ENCODE measurements at regions not wholly inside any gene's neighbourhood (a gene's known extent, or its start where the extent isn't known, plus 50 kb on each side); places are given as distances from the start of the nearest gene placed in this dataset.
A peak's percentile ranks its signal among the peaks of the same experiment; 100 is the strongest.

- no peaks in the 10 kb centered on the region for H3F3A ChIP-seq (ENCODE audit: insufficient read depth, low read length, poor library complexity, severe bottlenecking)
- no peaks in the 10 kb centered on the region for H3K9me3 ChIP-seq (ENCODE audit: low read length)
- TF ChIP-seq EP300 (conservative IDR thresholded peaks at IDR 0.05; ENCODE audit: poor library complexity, severe bottlenecking) (no peak), CTCF (IDR thresholded peaks at IDR 0.05; ENCODE audit: poor library complexity, severe bottlenecking) (no peak), REST (IDR thresholded peaks at IDR 0.05; ENCODE audit: borderline replicate concordance) (no peak), RAD21 (conservative IDR thresholded peaks at IDR 0.05) (no peak), EZH2 (IDR thresholded peaks at IDR 0.05; ENCODE audit: borderline replicate concordance, insufficient read depth, low read length, poor library complexity, severe bottlenecking) (no peak), MXI1 (conservative IDR thresholded peaks at IDR 0.05; ENCODE audit: poor library complexity, severe bottlenecking) (no peak), TAF1 (IDR thresholded peaks at IDR 0.05; ENCODE audit: low read depth) (no peak), POLR2AphosphoS5 (IDR thresholded peaks at IDR 0.05) (no peak), SMC3 (conservative IDR thresholded peaks at IDR 0.05; ENCODE audit: poor library complexity) (no peak)
- H3K79me2 ChIP-seq (replicated peaks; ENCODE audit: insufficient read depth, low read length): peaks cover 73% of the 10 kb centered on the region
- H3K36me3 ChIP-seq (ENCODE audit: insufficient read depth, low read length): no peaks in the 10 kb centered on the region
- H4K20me1 ChIP-seq (ENCODE audit: insufficient read depth): no peaks in the 10 kb centered on the region
- peak overlapping the region; percentile 81 for H3K4me2 ChIP-seq (ENCODE audit: low read length)
- H3K27ac ChIP-seq (ENCODE audit: low read length): peak overlapping the region; percentile 84
- H3K4me3 ChIP-seq (ENCODE audit: low read length): peak overlapping the region; percentile 88
- no peaks in the 10 kb centered on the region for H3K27me3 ChIP-seq (ENCODE audit: insufficient read depth, low read depth, low read length)
- H2AFZ ChIP-seq (ENCODE audit: low read depth, low read length): no peak overlapping the region
- peak overlapping the region; percentile 91 for H3K9ac ChIP-seq (ENCODE audit: low read length)
- H3K9me2 ChIP-seq (ENCODE audit: insufficient read depth, low read length): no peaks in the 10 kb centered on the region
Observed at GRCh38 chr1:84078842-84079202, 65.2 kb upstream of the PRKACB start.

DNA sequence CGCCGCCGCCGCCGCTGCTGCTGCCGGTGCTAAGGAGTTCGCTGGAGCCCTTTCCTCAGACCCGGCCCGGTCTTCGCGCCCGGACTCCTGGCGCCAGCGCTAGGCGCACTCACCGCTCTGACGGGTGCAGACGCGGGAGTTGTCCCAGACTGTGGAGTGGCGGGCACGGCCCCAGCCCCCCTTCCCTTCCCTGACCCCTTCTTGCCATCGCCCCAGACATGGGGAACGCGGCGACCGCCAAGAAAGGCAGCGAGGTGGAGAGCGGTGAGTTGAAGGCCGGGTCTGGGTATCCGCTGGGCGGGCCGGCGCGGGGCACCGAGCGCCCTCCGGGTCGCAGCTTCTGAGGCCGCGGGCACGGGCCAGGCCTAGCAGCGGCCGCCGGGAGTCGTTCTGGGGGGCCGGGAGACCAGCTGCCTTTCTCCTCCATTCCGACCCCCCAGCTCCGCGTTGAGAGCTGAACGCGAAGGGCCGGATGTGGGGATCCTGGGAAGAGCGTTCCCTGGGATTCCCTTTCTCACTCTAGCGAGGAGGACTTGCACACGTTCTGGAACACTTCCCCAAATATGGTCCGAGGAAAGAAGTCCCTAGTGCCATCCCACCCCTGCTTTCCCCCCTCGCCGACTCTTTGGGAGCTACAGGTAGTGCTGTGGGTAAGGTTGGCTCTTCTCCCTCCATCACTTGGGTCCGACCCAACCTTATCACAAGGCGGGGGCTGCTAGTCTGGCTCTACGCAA, 65.8 kb upstream of the PRKACB start:
- Histone ChIP-seq H3K4me3 (ENCODE audit: low read length) (peak overlapping the region; percentile 88), H4K20me1 (ENCODE audit: insufficient read depth) (no peaks in the 10 kb centered on the region), H3K27ac (ENCODE audit: low read length) (peak overlapping the region; percentile 84), H3F3A (ENCODE audit: insufficient read depth, low read length, poor library complexity, severe bottlenecking) (no peaks in the 10 kb centered on the region), H2AFZ (ENCODE audit: low read depth, low read length) (peak overlapping the region; percentile 63), H3K9me3 (ENCODE audit: low read length) (no peaks in the 10 kb centered on the region), H3K9ac (ENCODE audit: low read length) (peak overlapping the region; percentile 91), H3K36me3 (ENCODE audit: insufficient read depth, low read length) (no peaks in the 10 kb centered on the region), H3K4me2 (ENCODE audit: low read length) (peak overlapping the region; percentile 81), H3K79me2 (replicated peaks; ENCODE audit: insufficient read depth, low read length) (peaks cover 67% of the 10 kb centered on the region), H3K27me3 (ENCODE audit: insufficient read depth, low read depth, low read length) (no peaks in the 10 kb centered on the region), H3K9me2 (ENCODE audit: insufficient read depth, low read length) (no peaks in the 10 kb centered on the region)
- TF ChIP-seq REST (IDR thresholded peaks at IDR 0.05; ENCODE audit: borderline replicate concordance) (peak; percentile 4), EP300 (conservative IDR thresholded peaks at IDR 0.05; ENCODE audit: poor library complexity, severe bottlenecking) (no peak)

All from neural cell (in vitro differentiated cells).